Fibroblast of lung (primary cell): ENCODE measurements at regions not wholly inside any gene's neighbourhood (a gene's known extent, or its start where the extent isn't known, plus 50 kb on each side); places are given as distances from the start of the nearest gene placed in this dataset.

Source experiments
- CTCF ChIP-seq, 2 donors: IDR thresholded peaks in 1 of 2; conservative IDR thresholded peaks in 1 of 2; 1 replicate in 1 of 2; 2 replicates in 1 of 2; pipeline ENCODE4 v1.5.1; 2011 to 2012; ENCODE audit warnings: low read length in 2 of 2, control low read depth in 1 of 2, inconsistent platforms in 1 of 2, low read depth in 1 of 2, mild to moderate bottlenecking in 1 of 2
- EZH2 ChIP-seq: IDR thresholded peaks from 2 replicates; pipeline ENCODE4 v1.5.1; 2012; ENCODE audit warnings: low read length, control low read depth, mild to moderate bottlenecking; ENCODE audit errors: missing control alignments

- no peak for TF ChIP-seq CTCF (conservative IDR thresholded peaks at IDR 0.05 in 1 of 2, IDR thresholded peaks at IDR 0.05 in 1 of 2; ENCODE audit: low read depth in 1 of 2, low read length in 2 of 2)
- TF ChIP-seq EZH2 = no peak
Measured at GRCh38 chr3:99506-99905, 97.1 kb upstream of the CHL1 start.
